ENCODE measurements at regions not wholly inside any gene's neighbourhood (a gene's known extent, or its start where the extent isn't known, plus 50 kb on each side); places are given as distances from the start of the nearest gene placed in this dataset.

- intact Hi-C loops (cut with micrococcal nuclease) (no loop called here), dilution Hi-C loops (cut with MboI; ENCODE audit: extremely low pct_ligation_motif_present, low sequenced_read_pairs) (no loop called here)
- no peak for FAIRE-seq
- Histone ChIP-seq H3K4me1 (ENCODE audit: control insufficient read depth, extremely low read depth, insufficient read depth, low read length) (no peaks in the 10 kb centered on the region), H3K9ac (replicated peaks; ENCODE audit: extremely low read depth, insufficient read depth, low read length) (no peak overlapping the region), H2AFZ (ENCODE audit: low read depth, low read length) (no peak overlapping the region), H3K36me3 (ENCODE audit: control insufficient read depth in 2 of 2, extremely low read depth in 1 of 2, insufficient read depth in 2 of 2, low read length in 2 of 2) (no peaks in the 10 kb centered on the region), H3K27ac (ENCODE audit: insufficient read depth, low read depth, low read length) (no peak overlapping the region), H3K27me3 (ENCODE audit: control insufficient read depth in 2 of 2, insufficient read depth in 2 of 2, low read length in 2 of 2) (peaks cover 3 to 15% of the 10 kb centered on the region in 2 experiments), H3K4me3 (replicated peaks in 1 of 3; ENCODE audit: insufficient read depth in 1 of 3, low read depth in 1 of 3, low read length in 3 of 3) (no peak overlapping the region), H3K9me3 (replicated peaks; ENCODE audit: control insufficient read depth, insufficient read depth, low read length) (no peaks in the 10 kb centered on the region), H4K20me1 (replicated peaks; ENCODE audit: control insufficient read depth, extremely low read depth, insufficient read depth, low read length) (no peaks in the 10 kb centered on the region), H3K79me2 (ENCODE audit: control insufficient read depth, insufficient read depth, low read length) (no peaks in the 10 kb centered on the region), H3K4me2 (ENCODE audit: insufficient read depth, low read length) (no peak overlapping the region), H3K9me1 (replicated peaks; ENCODE audit: control insufficient read depth, extremely low read depth, insufficient read depth, low read length) (no peaks in the 10 kb centered on the region)
- ChIA-PET POLR2A (no interaction called here), CTCF (interaction anchor here (1.1 kb wide), 1 partner anchor 312 kb away, joined by 3 read pairs; no protein-coding TSS in a partner anchor)
- no TSS peak for BruUV-seq (replicated peaks)
- no peak for TF ChIP-seq EZH2 (IDR thresholded peaks at IDR 0.05; ENCODE audit: borderline replicate concordance, low read depth, low read length, severe bottlenecking)
- no peak for TF ChIP-seq POLR2AphosphoS5 (IDR thresholded peaks at IDR 0.05; ENCODE audit: insufficient read depth, low read depth, low read length)
- no peak for TF ChIP-seq CTCF (IDR thresholded peaks at IDR 0.05; ENCODE audit: extremely low read depth in 1 of 2, insufficient read depth in 1 of 2, low read depth in 1 of 2, low read length in 2 of 2)
- no peak for TF ChIP-seq POLR2A (IDR thresholded peaks at IDR 0.05; ENCODE audit: low read depth, low read length)
- no peak for DNase-seq (ENCODE audit: low read depth, low spot score)
Measured at GRCh38 chr2:200168641-200169555, 137.6 kb upstream of the SPATS2L start.

GRCh38 chr2:200170221-200170620, 136.3 kb upstream of the SPATS2L start:
- Histone ChIP-seq H3K4me3 (replicated peaks in 1 of 3; ENCODE audit: insufficient read depth in 1 of 3, low read depth in 1 of 3, low read length in 3 of 3) (no peak overlapping the region), H3K4me2 (ENCODE audit: insufficient read depth, low read length) (no peak overlapping the region), H3K9me1 (replicated peaks; ENCODE audit: control insufficient read depth, extremely low read depth, insufficient read depth, low read length) (no peaks in the 10 kb centered on the region), H4K20me1 (replicated peaks; ENCODE audit: control insufficient read depth, extremely low read depth, insufficient read depth, low read length) (no peaks in the 10 kb centered on the region), H3K9me3 (replicated peaks; ENCODE audit: control insufficient read depth, insufficient read depth, low read length) (no peaks in the 10 kb centered on the region), H3K79me2 (ENCODE audit: control insufficient read depth, insufficient read depth, low read length) (no peaks in the 10 kb centered on the region), H2AFZ (ENCODE audit: low read depth, low read length) (no peak overlapping the region), H3K36me3 (ENCODE audit: control insufficient read depth in 2 of 2, extremely low read depth in 1 of 2, insufficient read depth in 2 of 2, low read length in 2 of 2) (no peaks in the 10 kb centered on the region), H3K9ac (replicated peaks; ENCODE audit: extremely low read depth, insufficient read depth, low read length) (no peak overlapping the region), H3K27me3 (ENCODE audit: control insufficient read depth in 2 of 2, insufficient read depth in 2 of 2, low read length in 2 of 2) (peaks cover 3 to 15% of the 10 kb centered on the region in 2 experiments), H3K4me1 (ENCODE audit: control insufficient read depth, extremely low read depth, insufficient read depth, low read length) (no peaks in the 10 kb centered on the region), H3K27ac (ENCODE audit: insufficient read depth, low read depth, low read length) (no peak overlapping the region)
- POLR2A ChIA-PET = no interaction called here
- CTCF ChIA-PET = no interaction called here
- dilution Hi-C loops (cut with MboI; ENCODE audit: extremely low pct_ligation_motif_present, low sequenced_read_pairs) = no loop called here
- no peak for FAIRE-seq
- intact Hi-C loops (cut with micrococcal nuclease) = no loop called here
- DNase-seq (ENCODE audit: low read depth, low spot score) = no peak
- TF ChIP-seq MAX (IDR thresholded peaks at IDR 0.05; ENCODE audit: insufficient read depth, insufficient read length) (no peak), GATA2 (IDR thresholded peaks at IDR 0.05; ENCODE audit: insufficient read depth, insufficient read length, low read depth, low read length) (no peak), CTCF (IDR thresholded peaks at IDR 0.05; ENCODE audit: extremely low read depth in 1 of 2, insufficient read depth in 1 of 2, low read depth in 1 of 2, low read length in 2 of 2) (no peak), JUN (IDR thresholded peaks at IDR 0.05; ENCODE audit: borderline replicate concordance, insufficient read depth, insufficient read length, low read depth) (no peak), POLR2A (IDR thresholded peaks at IDR 0.05; ENCODE audit: low read depth, low read length) (no peak), EZH2 (IDR thresholded peaks at IDR 0.05; ENCODE audit: borderline replicate concordance, low read depth, low read length, severe bottlenecking) (no peak), FOS (IDR thresholded peaks at IDR 0.05; ENCODE audit: borderline replicate concordance, insufficient read depth, low read length) (no peak)
- BruUV-seq (replicated peaks) = no TSS peak

Measured in endothelial cell of umbilical vein (primary cell).